ENCODE measurements at regions not wholly inside any gene's neighbourhood (a gene's known extent, or its start where the extent isn't known, plus 50 kb on each side); places are given as distances from the start of the nearest gene placed in this dataset.

GRCh38 chr5:58403822-58404433, 56.0 kb downstream of the PLK2 start:
- DNase-seq (ENCODE audit: extremely low read depth, low read depth): no peak

DNA sequence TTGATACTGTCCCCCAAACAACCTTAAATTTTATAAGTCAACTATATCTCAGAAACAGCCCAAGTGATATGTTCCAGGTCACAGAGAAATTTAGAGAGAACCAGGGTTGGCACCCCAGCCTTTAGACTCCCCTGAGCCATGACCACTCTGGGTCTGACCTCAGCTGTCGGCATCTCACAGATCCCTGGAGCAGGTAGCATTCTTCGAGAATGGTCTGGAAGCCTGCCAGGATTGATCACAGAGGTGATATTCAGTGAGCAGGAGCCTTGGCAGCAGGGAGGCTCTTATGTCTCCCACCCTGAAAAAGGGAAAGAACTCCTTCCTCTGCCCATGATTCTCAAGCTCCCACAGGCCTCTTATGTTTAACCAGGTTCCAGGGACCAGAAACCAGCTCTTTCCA, 58.2 kb downstream of the PLK2 start:
- no peak for DNase-seq (ENCODE audit: extremely low read depth, low read depth)

GRCh38 chr5:58400737-58401136, 59.1 kb downstream of the PLK2 start:
- DNase-seq (ENCODE audit: extremely low read depth, low read depth): no peak

DNA sequence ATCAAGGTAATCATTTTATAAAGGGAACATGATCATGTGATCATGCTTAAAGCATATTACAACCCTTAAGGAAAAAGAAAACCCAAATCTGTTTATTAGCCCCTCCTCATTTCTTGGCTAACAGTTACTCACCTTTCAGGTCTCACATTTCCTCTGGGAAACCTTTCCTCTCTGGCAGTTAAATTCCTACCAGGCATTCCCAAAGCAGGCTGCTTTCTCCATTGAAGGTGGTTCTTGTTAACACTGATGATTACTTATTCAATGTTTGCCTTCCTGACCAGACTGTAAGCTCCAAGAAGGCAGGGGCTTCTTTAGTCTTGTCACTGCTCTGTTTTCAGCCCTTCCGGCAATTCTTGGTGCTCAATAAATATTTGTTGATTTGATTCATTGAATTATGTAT, 59.9 kb downstream of the PLK2 start:
- no peak for DNase-seq (ENCODE audit: extremely low read depth, low read depth)

DNA sequence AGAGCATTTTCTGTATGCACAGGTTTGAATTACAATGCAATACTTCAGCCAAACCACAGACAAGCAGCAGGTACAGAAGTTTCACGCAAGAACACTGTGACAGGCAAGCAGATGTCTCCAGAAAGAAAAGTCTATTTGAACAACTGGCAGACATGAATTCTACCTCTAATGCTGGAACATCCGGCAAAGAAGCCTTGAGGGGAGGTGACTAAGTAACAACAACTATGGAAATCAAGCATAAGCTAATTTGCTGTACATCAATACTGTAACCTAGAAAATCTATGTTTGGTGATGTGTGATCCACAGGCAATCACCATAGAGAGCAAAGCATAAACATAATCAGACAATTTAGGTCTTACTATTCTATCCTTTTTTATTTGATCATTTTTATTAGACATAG, 65.5 kb downstream of the PLK2 start:
- no peak for DNase-seq (ENCODE audit: extremely low read depth, low read depth)

GRCh38 chr5:58393716-58394115, 66.2 kb downstream of the PLK2 start:
- DNase-seq (ENCODE audit: extremely low read depth, low read depth): no peak

DNA sequence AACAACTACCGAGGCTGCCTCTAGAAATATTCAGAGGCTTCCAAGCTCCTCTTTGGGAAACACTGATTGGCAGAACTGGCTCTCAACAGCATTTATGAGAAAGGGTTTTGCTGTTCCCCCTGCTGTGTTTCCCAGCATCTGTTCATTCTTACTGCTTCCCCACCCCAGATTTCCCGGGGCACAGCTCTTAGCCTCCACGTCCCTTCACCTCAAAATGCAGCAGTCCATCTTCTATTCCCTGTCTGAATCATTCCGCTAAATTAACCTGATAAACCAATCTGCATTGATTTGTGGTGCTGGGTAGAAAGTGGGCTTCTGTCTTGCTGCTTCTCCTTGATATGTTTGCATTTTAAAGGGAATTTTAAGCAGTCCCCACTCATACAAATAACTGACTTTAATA, 67.4 kb downstream of the PLK2 start:
- DNase-seq (ENCODE audit: extremely low read depth, low read depth): no peak

GRCh38 chr5:58383448-58383847, 76.4 kb downstream of the PLK2 start:
- DNase-seq (ENCODE audit: extremely low read depth, low read depth): no peak

DNA sequence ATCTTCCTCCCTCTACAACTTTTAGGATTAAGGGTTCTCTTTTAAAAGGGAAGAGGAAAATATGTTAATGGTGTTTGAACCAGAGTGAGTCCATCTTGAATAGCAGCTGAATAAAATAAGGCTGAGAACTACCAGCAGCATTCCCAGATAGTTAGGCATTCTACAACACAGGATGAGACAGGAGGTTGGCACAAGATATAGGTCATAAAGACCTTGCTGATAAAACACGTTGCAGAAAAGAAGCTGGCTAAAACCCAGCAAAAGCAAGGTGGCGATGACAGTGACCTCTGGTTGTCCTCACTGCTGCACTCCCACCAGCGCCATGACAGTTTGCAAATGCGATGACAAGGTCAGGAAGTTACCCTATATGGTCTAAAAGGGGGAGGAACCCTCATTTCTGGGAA, 77.8 kb downstream of the PLK2 start:
- DNase-seq (ENCODE audit: extremely low read depth, low read depth): no peak

DNA sequence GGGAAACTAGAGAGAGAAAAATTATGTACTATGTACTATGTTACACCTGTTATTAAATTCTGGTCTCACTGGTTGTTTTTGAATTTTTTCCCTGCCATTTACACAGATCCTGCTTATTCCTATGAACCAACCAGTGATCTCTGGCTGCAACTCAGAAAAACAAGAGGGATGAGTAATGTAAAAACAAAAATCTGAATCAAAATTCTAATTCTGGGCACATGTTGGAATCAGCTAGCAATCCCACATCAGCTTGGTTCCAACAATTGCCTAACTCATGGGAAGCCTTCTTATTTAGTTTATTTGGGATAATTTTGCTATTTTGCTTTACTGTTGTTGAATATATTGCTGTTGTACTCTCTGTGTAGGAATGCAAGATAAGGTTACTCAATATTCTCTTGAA, 78.3 kb downstream of the PLK2 start:
- DNase-seq (ENCODE audit: extremely low read depth, low read depth): no peak

GRCh38 chr5:58380655-58381054, 79.2 kb downstream of the PLK2 start:
- DNase-seq (ENCODE audit: extremely low read depth, low read depth): no peak

- no peak for DNase-seq (ENCODE audit: extremely low read depth, low read depth)
Observed at GRCh38 chr5:58378613-58379390, 81.1 kb downstream of the PLK2 start.

DNA sequence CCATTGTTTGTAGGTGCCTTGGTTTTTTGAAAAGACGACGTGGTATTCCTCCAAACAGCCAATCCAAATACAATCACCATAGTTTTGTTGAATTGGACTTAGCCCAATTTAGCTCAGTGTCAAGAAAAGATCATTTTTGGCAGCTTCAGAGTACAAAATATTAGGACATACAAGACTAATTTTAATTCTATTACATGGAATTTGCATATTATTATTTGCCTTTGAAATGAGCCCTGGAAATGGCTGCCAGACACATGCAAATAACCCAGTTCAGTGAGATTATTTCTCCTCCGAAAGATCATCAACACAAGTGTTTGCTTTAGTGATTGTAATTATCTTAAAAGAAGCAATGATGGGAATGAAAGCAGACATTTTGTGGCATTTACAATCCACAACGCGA, 89.3 kb downstream of the PLK2 start:
- DNase-seq (ENCODE audit: extremely low read depth, low read depth): no peak

GRCh38 chr5:58369513-58370190, 90.2 kb downstream of the PLK2 start:
- DNase-seq (ENCODE audit: extremely low read depth, low read depth): no peak

- DNase-seq (ENCODE audit: extremely low read depth, low read depth): no peak
Observed at GRCh38 chr5:58366461-58366860, 93.4 kb downstream of the PLK2 start.

DNA sequence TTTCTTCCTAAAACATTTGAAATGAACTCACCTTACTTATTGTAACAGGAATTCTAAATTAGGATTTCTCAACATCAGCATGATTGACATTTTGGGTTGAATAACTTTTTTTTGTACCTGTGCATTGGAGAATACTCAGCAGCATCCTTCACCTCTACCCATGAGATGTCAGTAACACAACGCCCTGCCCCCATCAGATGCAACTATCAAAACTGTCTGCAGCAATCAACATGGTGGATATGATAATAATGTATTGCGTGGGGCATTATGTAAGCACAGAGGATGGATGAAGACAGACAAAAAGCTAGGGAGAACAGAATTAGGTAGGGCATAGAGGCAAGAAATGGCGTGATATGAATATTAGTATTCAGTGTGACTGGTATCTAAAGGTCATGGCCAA, 94.1 kb downstream of the PLK2 start:
- no peak for DNase-seq (ENCODE audit: extremely low read depth, low read depth)

GRCh38 chr5:58363461-58364249, 96.2 kb downstream of the PLK2 start:
- DNase-seq (ENCODE audit: extremely low read depth, low read depth): no peak

DNA sequence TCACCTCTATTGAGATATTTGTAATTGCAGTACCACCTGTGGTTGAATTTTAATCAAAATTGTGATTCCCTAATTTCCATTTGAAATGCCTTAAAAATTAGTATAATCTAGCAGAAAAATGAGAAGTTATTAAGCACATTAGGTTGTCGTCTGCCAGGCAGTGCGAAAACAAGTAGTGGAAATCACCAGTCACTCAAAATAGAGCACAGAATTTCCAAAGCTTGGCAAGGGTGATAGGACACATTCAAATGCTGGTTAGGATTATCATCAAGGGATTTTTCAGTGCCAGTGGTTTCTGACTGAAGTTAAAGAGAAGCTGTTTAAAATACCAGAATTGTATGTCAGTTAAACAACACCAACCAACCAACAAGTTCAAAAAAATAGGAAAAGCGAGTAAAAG, 97.8 kb downstream of the PLK2 start:
- DNase-seq (ENCODE audit: extremely low read depth, low read depth): no peak

DNA sequence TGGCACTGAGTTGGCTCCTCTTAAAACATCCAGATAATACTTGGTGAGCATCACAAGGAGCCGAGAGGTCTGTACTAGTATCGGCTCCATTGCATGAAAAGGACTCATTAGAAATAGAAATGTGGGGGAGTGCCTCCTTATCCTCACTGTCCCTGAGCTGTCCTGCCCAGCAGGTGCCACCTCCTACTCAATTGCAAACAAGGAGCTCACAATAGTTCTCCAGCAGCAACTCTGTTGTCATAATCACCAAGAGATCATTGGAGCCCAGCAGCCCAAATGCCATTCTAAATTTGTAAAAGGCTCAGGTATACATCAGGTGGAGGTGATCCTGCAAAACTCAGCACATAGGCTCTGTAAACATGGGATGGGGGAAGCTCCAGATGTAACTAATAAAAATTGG, 99.1 kb downstream of the PLK2 start:
- no peak for DNase-seq (ENCODE audit: extremely low read depth, low read depth)

DNA sequence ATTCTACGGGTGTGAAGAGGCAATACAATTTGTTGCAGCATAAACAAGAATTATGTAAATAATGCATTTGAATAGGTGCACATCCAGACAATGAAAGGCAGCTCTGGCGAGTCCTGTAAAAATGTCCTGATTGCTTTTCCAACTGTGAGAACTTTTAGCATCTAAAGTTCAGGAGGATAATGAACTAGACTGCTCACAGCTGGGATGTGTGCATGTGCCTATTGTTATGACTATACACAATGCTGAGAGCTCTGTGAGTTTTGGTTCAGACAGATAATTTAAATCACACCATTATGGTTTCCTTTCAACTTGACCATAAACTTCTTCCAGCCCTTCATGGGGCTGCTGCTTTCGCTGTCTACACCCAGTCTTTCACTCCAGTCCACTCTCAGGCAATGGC, 99.9 kb downstream of the PLK2 start:
- no peak for DNase-seq (ENCODE audit: extremely low read depth, low read depth)

GRCh38 chr5:58358501-58359178, 101.2 kb downstream of the PLK2 start:
- DNase-seq (ENCODE audit: extremely low read depth, low read depth): no peak
